ENCODE measurements at regions not wholly inside any gene's neighbourhood (a gene's known extent, or its start where the extent isn't known, plus 50 kb on each side); places are given as distances from the start of the nearest gene placed in this dataset.

GRCh38 chr18:47585136-47585535 lies 333.7 kb upstream of the SKOR2 start:
- Histone ChIP-seq H3K27ac (ENCODE audit: low read depth, low read length, poor library complexity, severe bottlenecking) (no peak overlapping the region), H3K9me2 (ENCODE audit: low read depth, low read length) (no peaks in the 10 kb centered on the region), H3K36me3 (ENCODE audit: insufficient read depth, low read length) (no peaks in the 10 kb centered on the region), H3K4me3 (ENCODE audit: low read depth, low read length, poor library complexity, severe bottlenecking) (no peak overlapping the region), H3K27me3 (ENCODE audit: insufficient read depth, low read length) (no peaks in the 10 kb centered on the region), H3K4me1 (ENCODE audit: insufficient read depth, low read length, severe bottlenecking) (no peaks in the 10 kb centered on the region), H2AFZ (ENCODE audit: low read length) (no peak overlapping the region), H3K9me3 (ENCODE audit: low read length) (no peaks in the 10 kb centered on the region), H4K20me1 (ENCODE audit: insufficient read depth, low read length) (no peaks in the 10 kb centered on the region), H3K79me2 (ENCODE audit: insufficient read depth, low read length) (no peaks in the 10 kb centered on the region), H3F3A (ENCODE audit: insufficient read depth, low read length) (no peaks in the 10 kb centered on the region), H3K9ac (ENCODE audit: low read length) (no peak overlapping the region), H3K4me2 (ENCODE audit: low read length) (no peak overlapping the region)
- TF ChIP-seq CTCF (IDR thresholded peaks at IDR 0.05; ENCODE audit: low read length) (no peak), EZH2 (IDR thresholded peaks at IDR 0.05; ENCODE audit: borderline replicate concordance, low read length) (no peak)

- no peaks in the 10 kb centered on the region for H3K9me2 ChIP-seq (ENCODE audit: low read depth, low read length)
- H3K9ac ChIP-seq (ENCODE audit: low read length), result no peak overlapping the region
- no peaks in the 10 kb centered on the region for H4K20me1 ChIP-seq (ENCODE audit: insufficient read depth, low read length)
- H3K27ac ChIP-seq (ENCODE audit: low read depth, low read length, poor library complexity, severe bottlenecking), result no peak overlapping the region
- H3K4me3 ChIP-seq (ENCODE audit: low read depth, low read length, poor library complexity, severe bottlenecking), result no peak overlapping the region
- H3F3A ChIP-seq (ENCODE audit: insufficient read depth, low read length), result no peaks in the 10 kb centered on the region
- no peaks in the 10 kb centered on the region for H3K4me1 ChIP-seq (ENCODE audit: insufficient read depth, low read length, severe bottlenecking)
- H3K79me2 ChIP-seq (ENCODE audit: insufficient read depth, low read length), result no peaks in the 10 kb centered on the region
- H2AFZ ChIP-seq (ENCODE audit: low read length), result no peak overlapping the region
- no peaks in the 10 kb centered on the region for H3K36me3 ChIP-seq (ENCODE audit: insufficient read depth, low read length)
- H3K9me3 ChIP-seq (ENCODE audit: low read length), result no peaks in the 10 kb centered on the region
- H3K27me3 ChIP-seq (ENCODE audit: insufficient read depth, low read length), result no peaks in the 10 kb centered on the region
- TF ChIP-seq CTCF (IDR thresholded peaks at IDR 0.05; ENCODE audit: low read length) (no peak), EZH2 (IDR thresholded peaks at IDR 0.05; ENCODE audit: borderline replicate concordance, low read length) (no peak)
- no peak overlapping the region for H3K4me2 ChIP-seq (ENCODE audit: low read length)
Observed at GRCh38 chr18:47582093-47582492, 330.6 kb upstream of the SKOR2 start.

- H3K36me3 ChIP-seq (ENCODE audit: insufficient read depth, low read length), result no peaks in the 10 kb centered on the region
- no peaks in the 10 kb centered on the region for H3K9me2 ChIP-seq (ENCODE audit: low read depth, low read length)
- no peak overlapping the region for H3K4me3 ChIP-seq (ENCODE audit: low read depth, low read length, poor library complexity, severe bottlenecking)
- H3K79me2 ChIP-seq (ENCODE audit: insufficient read depth, low read length), result no peaks in the 10 kb centered on the region
- H2AFZ ChIP-seq (ENCODE audit: low read length), result no peak overlapping the region
- no peaks in the 10 kb centered on the region for H4K20me1 ChIP-seq (ENCODE audit: insufficient read depth, low read length)
- TF ChIP-seq CTCF (IDR thresholded peaks at IDR 0.05; ENCODE audit: low read length) (no peak), EZH2 (IDR thresholded peaks at IDR 0.05; ENCODE audit: borderline replicate concordance, low read length) (no peak)
- H3K27ac ChIP-seq (ENCODE audit: low read depth, low read length, poor library complexity, severe bottlenecking), result no peak overlapping the region
- H3K9me3 ChIP-seq (ENCODE audit: low read length), result no peaks in the 10 kb centered on the region
- H3K4me1 ChIP-seq (ENCODE audit: insufficient read depth, low read length, severe bottlenecking), result no peaks in the 10 kb centered on the region
- no peak overlapping the region for H3K4me2 ChIP-seq (ENCODE audit: low read length)
- H3F3A ChIP-seq (ENCODE audit: insufficient read depth, low read length), result no peaks in the 10 kb centered on the region
- H3K27me3 ChIP-seq (ENCODE audit: insufficient read depth, low read length), result no peaks in the 10 kb centered on the region
- H3K9ac ChIP-seq (ENCODE audit: low read length), result no peak overlapping the region
Observed at GRCh38 chr18:47577520-47577919, 326.1 kb upstream of the SKOR2 start.

Measured in OCI-LY1 (cell line).